ENCODE measurements at regions not wholly inside any gene's neighbourhood (a gene's known extent, or its start where the extent isn't known, plus 50 kb on each side); places are given as distances from the start of the nearest gene placed in this dataset.
"Not testable (repeated sequence)": the region's sequence is repeated elsewhere in the genome, so short reads cannot be mapped to it uniquely, and the experiment has no call there.

GRCh38 chr6:135622081-135622480, 124.5 kb upstream of the AHI1 start:
- Histone ChIP-seq H3K27me3 (replicated peaks) (no peaks in the 10 kb centered on the region), H3K36me3 (no peaks in the 10 kb centered on the region), H3K4me1 (replicated peaks) (no peaks in the 10 kb centered on the region), H3K9me3 (replicated peaks) (no peaks in the 10 kb centered on the region), H3K4me3 (no peak overlapping the region), H3K27ac (no peak overlapping the region)
- no peak for DNase-seq (ENCODE audit: low read depth in 1 of 2, low spot score in 2 of 2)

GRCh38 chr6:135623979-135624378, 126.4 kb upstream of the AHI1 start:
- H3K27me3 ChIP-seq (replicated peaks) = no peaks in the 10 kb centered on the region
- no peaks in the 10 kb centered on the region for H3K9me3 ChIP-seq (replicated peaks)
- no peak for DNase-seq (ENCODE audit: low read depth in 1 of 2, low spot score in 2 of 2)
- no peaks in the 10 kb centered on the region for H3K4me1 ChIP-seq (replicated peaks)
- no peak overlapping the region for H3K4me3 ChIP-seq
- no peaks in the 10 kb centered on the region for H3K36me3 ChIP-seq
- no peak overlapping the region for H3K27ac ChIP-seq

GRCh38 chr6:135624402-135625295, 127.1 kb upstream of the AHI1 start:
- H3K9me3 ChIP-seq (replicated peaks) = no peaks in the 10 kb centered on the region

GRCh38 chr6:135626001-135626400, 128.5 kb upstream of the AHI1 start:
- H3K36me3 ChIP-seq; H3K27me3 ChIP-seq (replicated peaks); H3K9me3 ChIP-seq (replicated peaks); H3K27ac ChIP-seq; DNase-seq (ENCODE audit: low read depth in 1 of 2, low spot score in 2 of 2); H3K4me3 ChIP-seq; H3K4me1 ChIP-seq (replicated peaks): not testable (repeated sequence)

More at GRCh38 chr6:135624402-135625295, 127.1 kb upstream of the AHI1 start:
- no peaks in the 10 kb centered on the region for H3K27me3 ChIP-seq (replicated peaks)
- H3K4me1 ChIP-seq (replicated peaks) = no peaks in the 10 kb centered on the region
- no peak overlapping the region for H3K4me3 ChIP-seq
- H3K36me3 ChIP-seq = no peaks in the 10 kb centered on the region
- no peak for DNase-seq (ENCODE audit: low read depth in 1 of 2, low spot score in 2 of 2)
- H3K27ac ChIP-seq = no peak overlapping the region

- no peak overlapping the region for H3K4me3 ChIP-seq
- H3K36me3 ChIP-seq = no peaks in the 10 kb centered on the region
- no peaks in the 10 kb centered on the region for H3K27me3 ChIP-seq (replicated peaks)
- no peaks in the 10 kb centered on the region for H3K4me1 ChIP-seq (replicated peaks)
- no peaks in the 10 kb centered on the region for H3K9me3 ChIP-seq (replicated peaks)
- H3K27ac ChIP-seq = no peak overlapping the region
- DNase-seq (ENCODE audit: low read depth in 1 of 2, low spot score in 2 of 2) = no peak
Observed at GRCh38 chr6:135627092-135627715, 129.7 kb upstream of the AHI1 start.

GRCh38 chr6:135630789-135631376, 133.3 kb upstream of the AHI1 start:
- Histone ChIP-seq H3K27me3 (replicated peaks) (no peaks in the 10 kb centered on the region), H3K27ac (no peak overlapping the region)
- DNase-seq (ENCODE audit: low read depth in 1 of 2, low spot score in 2 of 2) = no peak

GRCh38 chr6:135631821-135632220, 134.3 kb upstream of the AHI1 start:
- Histone ChIP-seq H3K9me3 (replicated peaks) (no peaks in the 10 kb centered on the region), H3K27ac (no peak overlapping the region), H3K4me3 (no peak overlapping the region), H3K36me3 (no peaks in the 10 kb centered on the region), H3K4me1 (replicated peaks) (no peaks in the 10 kb centered on the region), H3K27me3 (replicated peaks) (no peaks in the 10 kb centered on the region)
- no peak for DNase-seq (ENCODE audit: low read depth in 1 of 2, low spot score in 2 of 2)

More at GRCh38 chr6:135630789-135631376, 133.3 kb upstream of the AHI1 start:
- Histone ChIP-seq H3K9me3 (replicated peaks) (no peaks in the 10 kb centered on the region), H3K4me3 (no peak overlapping the region), H3K36me3 (no peaks in the 10 kb centered on the region), H3K4me1 (replicated peaks) (no peaks in the 10 kb centered on the region)

- H3K4me3 ChIP-seq = no peak overlapping the region
- no peak for DNase-seq (ENCODE audit: low read depth in 1 of 2, low spot score in 2 of 2)
- H3K27ac ChIP-seq = no peak overlapping the region
- H3K9me3 ChIP-seq (replicated peaks) = no peaks in the 10 kb centered on the region
- H3K27me3 ChIP-seq (replicated peaks) = no peaks in the 10 kb centered on the region
- no peaks in the 10 kb centered on the region for H3K36me3 ChIP-seq
- no peaks in the 10 kb centered on the region for H3K4me1 ChIP-seq (replicated peaks)
Observed at GRCh38 chr6:135633573-135633972, 136.0 kb upstream of the AHI1 start.

GRCh38 chr6:135637701-135638100, 140.2 kb upstream of the AHI1 start:
- Histone ChIP-seq H3K27me3 (replicated peaks) (no peaks in the 10 kb centered on the region), H3K4me3 (no peak overlapping the region), H3K9me3 (replicated peaks) (no peaks in the 10 kb centered on the region), H3K27ac (no peak overlapping the region), H3K36me3 (no peaks in the 10 kb centered on the region), H3K4me1 (replicated peaks) (no peaks in the 10 kb centered on the region)
- DNase-seq (ENCODE audit: low read depth in 1 of 2, low spot score in 2 of 2) = no peak

GRCh38 chr6:135638108-135638507, 140.6 kb upstream of the AHI1 start:
- Histone ChIP-seq H3K4me3 (no peak overlapping the region), H3K27ac (no peak overlapping the region), H3K36me3 (no peaks in the 10 kb centered on the region), H3K9me3 (replicated peaks) (no peaks in the 10 kb centered on the region), H3K27me3 (replicated peaks) (no peaks in the 10 kb centered on the region), H3K4me1 (replicated peaks) (no peaks in the 10 kb centered on the region)
- DNase-seq (ENCODE audit: low read depth in 1 of 2, low spot score in 2 of 2) = no peak

GRCh38 chr6:135640048-135640447, 142.5 kb upstream of the AHI1 start:
- Histone ChIP-seq H3K4me3 (no peak overlapping the region), H3K27me3 (replicated peaks) (no peaks in the 10 kb centered on the region), H3K9me3 (replicated peaks) (no peaks in the 10 kb centered on the region), H3K27ac (no peak overlapping the region), H3K36me3 (no peaks in the 10 kb centered on the region), H3K4me1 (replicated peaks) (no peaks in the 10 kb centered on the region)
- no peak for DNase-seq (ENCODE audit: low read depth in 1 of 2, low spot score in 2 of 2)

GRCh38 chr6:135640449-135641111, 143.0 kb upstream of the AHI1 start:
- DNase-seq (ENCODE audit: low read depth in 1 of 2, low spot score in 2 of 2) = no peak
- H3K9me3 ChIP-seq (replicated peaks) = no peaks in the 10 kb centered on the region
- no peaks in the 10 kb centered on the region for H3K4me1 ChIP-seq (replicated peaks)
- no peaks in the 10 kb centered on the region for H3K36me3 ChIP-seq
- no peak overlapping the region for H3K4me3 ChIP-seq
- H3K27me3 ChIP-seq (replicated peaks) = no peaks in the 10 kb centered on the region
- no peak overlapping the region for H3K27ac ChIP-seq

- Histone ChIP-seq H3K36me3 (no peaks in the 10 kb centered on the region), H3K4me3 (no peak overlapping the region), H3K27me3 (replicated peaks) (no peaks in the 10 kb centered on the region), H3K9me3 (replicated peaks) (no peaks in the 10 kb centered on the region), H3K27ac (no peak overlapping the region), H3K4me1 (replicated peaks) (no peaks in the 10 kb centered on the region)
- no peak for DNase-seq (ENCODE audit: low read depth in 1 of 2, low spot score in 2 of 2)
Observed at GRCh38 chr6:135642912-135643311, 145.4 kb upstream of the AHI1 start.

GRCh38 chr6:135644394-135644793, 146.9 kb upstream of the AHI1 start:
- H3K27ac ChIP-seq = no peak overlapping the region
- H3K9me3 ChIP-seq (replicated peaks) = peaks cover 2% of the 10 kb centered on the region; the same call in 1 of the 2 replicates
- DNase-seq (ENCODE audit: low read depth in 1 of 2, low spot score in 2 of 2) = no peak
- H3K4me1 ChIP-seq (replicated peaks) = no peaks in the 10 kb centered on the region
- H3K27me3 ChIP-seq (replicated peaks) = no peaks in the 10 kb centered on the region
- H3K4me3 ChIP-seq = no peak overlapping the region
- no peaks in the 10 kb centered on the region for H3K36me3 ChIP-seq

Data from SJSA1 (cell line).